ENCODE measurements at regions not wholly inside any gene's neighbourhood (a gene's known extent, or its start where the extent isn't known, plus 50 kb on each side); places are given as distances from the start of the nearest gene placed in this dataset.

DNA sequence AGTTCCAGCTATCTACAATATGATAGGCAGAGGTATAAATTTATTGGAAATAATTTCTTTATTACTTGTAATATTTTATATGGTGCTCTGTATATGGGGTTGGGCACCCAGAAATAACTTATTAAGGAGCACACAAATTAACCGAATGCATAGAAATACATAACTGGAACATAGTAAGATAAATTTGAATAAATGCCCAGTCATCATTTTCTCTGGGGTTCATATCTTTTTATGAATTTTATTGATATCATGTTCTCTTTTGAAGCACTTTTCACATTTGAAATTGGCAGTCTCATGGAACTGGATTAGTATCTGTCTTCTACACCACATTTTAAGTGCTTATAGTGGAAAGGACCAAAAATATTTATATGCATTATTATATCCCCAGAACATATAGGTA is 122.0 kb downstream of the PCDH7 start:
- no peak for TF ChIP-seq CTCF (IDR thresholded peaks at IDR 0.05; ENCODE audit: low read depth, low read length)
- no peak overlapping the region for H3K4me3 ChIP-seq
- no peak for DNase-seq (ENCODE audit: low read depth in 1 of 2, low spot score in 1 of 2)
- no peak overlapping the region for H3K27ac ChIP-seq
- H3K9me3 ChIP-seq (ENCODE audit: low read depth) = no peaks in the 10 kb centered on the region
- H3K27me3 ChIP-seq = no peaks in the 10 kb centered on the region
- peaks cover 62% of the 10 kb centered on the region for H3K4me1 ChIP-seq (ENCODE audit: low read depth)
- H3K36me3 ChIP-seq = no peaks in the 10 kb centered on the region

DNA sequence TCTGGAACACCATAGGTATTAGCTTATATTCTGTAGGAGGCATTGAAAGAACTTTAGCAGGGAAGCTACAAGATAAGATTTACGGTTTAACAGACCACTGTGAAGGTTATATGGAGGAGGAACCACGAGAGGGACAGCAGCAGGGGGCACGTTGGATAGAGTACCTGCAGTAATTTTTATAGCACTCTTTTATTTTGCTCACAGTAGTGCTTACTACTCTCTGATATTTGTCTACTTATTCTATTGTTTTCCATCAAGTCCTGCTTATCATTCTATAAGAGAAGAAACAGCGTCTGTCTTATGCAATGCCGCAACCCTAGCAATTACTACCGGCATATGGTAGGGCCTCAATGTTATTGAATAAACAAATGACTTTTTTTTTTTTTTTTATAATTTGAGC is 122.5 kb downstream of the PCDH7 start:
- no peaks in the 10 kb centered on the region for H3K36me3 ChIP-seq
- H3K9me3 ChIP-seq (ENCODE audit: low read depth) = no peaks in the 10 kb centered on the region
- peaks cover 62% of the 10 kb centered on the region for H3K4me1 ChIP-seq (ENCODE audit: low read depth)
- no peak for TF ChIP-seq CTCF (IDR thresholded peaks at IDR 0.05; ENCODE audit: low read depth, low read length)
- no peak for DNase-seq (ENCODE audit: low read depth in 1 of 2, low spot score in 1 of 2)
- no peak overlapping the region for H3K27ac ChIP-seq
- H3K27me3 ChIP-seq = no peaks in the 10 kb centered on the region
- H3K4me3 ChIP-seq = no peak overlapping the region

DNA sequence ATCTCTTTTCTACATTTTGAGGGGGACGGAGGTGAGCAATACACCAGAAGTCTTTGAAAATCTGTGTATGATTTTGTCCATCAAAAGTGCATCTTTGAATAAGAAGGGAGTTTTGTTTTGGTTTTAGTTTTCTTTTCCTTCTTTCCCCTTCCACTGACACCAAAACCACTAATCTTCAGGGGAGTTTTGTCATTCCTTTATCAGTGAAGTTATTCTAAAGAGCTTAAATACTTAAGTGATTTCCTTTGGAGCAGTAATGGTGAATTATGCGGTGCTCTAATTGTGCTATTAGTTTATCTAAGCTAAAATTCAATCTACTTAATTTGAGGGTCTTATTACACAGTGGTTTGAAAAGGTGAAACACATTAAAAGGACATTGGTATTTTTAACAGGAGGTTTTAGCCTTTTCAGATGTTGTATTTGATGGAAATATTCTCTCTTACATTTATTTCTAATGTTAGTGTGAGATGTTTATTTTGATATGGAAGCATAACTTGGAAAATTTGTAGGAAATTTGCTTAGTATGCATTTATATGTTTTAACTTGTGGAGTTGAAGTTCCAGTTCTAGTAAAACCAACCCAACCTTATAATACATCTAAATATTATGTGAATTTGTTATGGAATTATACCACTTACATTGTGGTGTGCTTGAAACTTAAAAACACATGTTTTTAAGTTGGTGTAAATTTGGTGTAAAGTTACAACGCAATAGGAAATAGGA is 124.9 kb downstream of the PCDH7 start:
- Histone ChIP-seq H3K4me3 (no peak overlapping the region), H3K27me3 (no peaks in the 10 kb centered on the region), H3K4me1 (ENCODE audit: low read depth) (peaks cover 49% of the 10 kb centered on the region), H3K27ac (peak overlapping the region; percentile 37), H3K36me3 (no peaks in the 10 kb centered on the region), H3K9me3 (ENCODE audit: low read depth) (no peaks in the 10 kb centered on the region)
- DNase-seq (ENCODE audit: low read depth in 1 of 2, low spot score in 1 of 2) = no peak
- TF ChIP-seq CTCF (IDR thresholded peaks at IDR 0.05; ENCODE audit: low read depth, low read length) = no peak

GRCh38 chr4:30847167-30847566 is 127.0 kb downstream of the PCDH7 start:
- peaks cover 31% of the 10 kb centered on the region for H3K4me1 ChIP-seq (ENCODE audit: low read depth)
- H3K27me3 ChIP-seq = no peaks in the 10 kb centered on the region
- H3K36me3 ChIP-seq = no peaks in the 10 kb centered on the region
- no peak for DNase-seq (ENCODE audit: low read depth in 1 of 2, low spot score in 1 of 2)
- no peak overlapping the region for H3K4me3 ChIP-seq
- TF ChIP-seq CTCF (IDR thresholded peaks at IDR 0.05; ENCODE audit: low read depth, low read length) = no peak
- peak overlapping the region; percentile 18 for H3K27ac ChIP-seq
- H3K9me3 ChIP-seq (ENCODE audit: low read depth) = no peaks in the 10 kb centered on the region

- Histone ChIP-seq H3K27ac (no peak overlapping the region), H3K4me1 (ENCODE audit: low read depth) (peaks cover 31% of the 10 kb centered on the region), H3K4me3 (no peak overlapping the region), H3K36me3 (no peaks in the 10 kb centered on the region), H3K9me3 (ENCODE audit: low read depth) (no peaks in the 10 kb centered on the region), H3K27me3 (no peaks in the 10 kb centered on the region)
- no peak for TF ChIP-seq CTCF (IDR thresholded peaks at IDR 0.05; ENCODE audit: low read depth, low read length)
- no peak for DNase-seq (ENCODE audit: low read depth in 1 of 2, low spot score in 1 of 2)
Measured at GRCh38 chr4:30847958-30848357, 127.8 kb downstream of the PCDH7 start.
